WTC11 (cell line): ENCODE measurements at regions not wholly inside any gene's neighbourhood (a gene's known extent, or its start where the extent isn't known, plus 50 kb on each side); places are given as distances from the start of the nearest gene placed in this dataset.

ENCODE experiments used
- ATAC-seq: fragments of 200-7000 bp; cut with Tn5 transposase; 2 replicates; pipeline ENCODE4 v1.10.0; 2021; ENCODE audit warnings: mild to moderate bottlenecking, moderate library complexity
- CTCF ChIA-PET: fragments of 300-600 bp; sonication (Branson Sonifier 250); formaldehyde crosslinking; loops from one replicate; lab custom pipeline; 2021; ENCODE audit warnings: antibody characterized with exemption; lab: Charles Lee
- POLR2A ChIA-PET: fragments of 350-600 bp; sonication (Branson Sonifier 250); formaldehyde crosslinking; loops from one replicate; lab custom pipeline; 2021; ENCODE audit warnings: antibody characterized with exemption; lab: Charles Lee
- DNase-seq: peaks from one replicate; pipeline ENCODE4 v3.0.0; 2021; ENCODE audit warnings: low spot score
- H3K27ac Mint-ChIP-seq: 2 replicates; pipeline ENCODE4 v1.8.0; 2021; ENCODE audit warnings: mixed read lengths
- H3K27me3 Mint-ChIP-seq: 2 replicates; pipeline ENCODE4 v1.8.0; 2021; ENCODE audit warnings: low read depth, mild to moderate bottlenecking, moderate library complexity, mixed read lengths
- H3K36me3 Mint-ChIP-seq: 2 replicates; pipeline ENCODE4 v1.8.0; 2021; ENCODE audit warnings: mixed read lengths
- H3K4me1 Mint-ChIP-seq: 2 replicates; pipeline ENCODE4 v1.8.0; 2022; ENCODE audit warnings: mixed read lengths
- H3K4me3 Mint-ChIP-seq: 2 replicates; pipeline ENCODE4 v1.8.0; 2021; ENCODE audit warnings: mild to moderate bottlenecking, moderate library complexity, mixed read lengths
- H3K9me3 Mint-ChIP-seq: 2 replicates; pipeline ENCODE4 v1.8.0; 2021; ENCODE audit warnings: mixed read lengths
- AR ChIP-seq: fragments of 250-450 bp; sonication (Bioruptor Pico); IDR thresholded peaks from 2 replicates; pipeline ENCODE4 v1.9.0; 2021; ENCODE audit warnings: mild to moderate bottlenecking
- ATF1 ChIP-seq: sonication (generic); formaldehyde crosslinking; IDR thresholded peaks from 2 replicates; pipeline ENCODE4 v1.8.1; 2023; ENCODE audit warnings: mild to moderate bottlenecking, moderate library complexity, missing genetic modification reagents
- CTCF ChIP-seq: fragments of 200-600 bp; IDR thresholded peaks from 2 replicates; pipeline ENCODE4 v1.8.0; 2022; ENCODE audit warnings: antibody characterized with exemption
- ELF4 ChIP-seq: sonication (generic); formaldehyde crosslinking; IDR thresholded peaks from 2 replicates; pipeline ENCODE4 v1.8.1; 2022; ENCODE audit warnings: low read depth, mild to moderate bottlenecking, moderate library complexity, missing genetic modification reagents
- IRF1 ChIP-seq: sonication (generic); formaldehyde crosslinking; IDR thresholded peaks from 2 replicates; pipeline ENCODE4 v1.8.0; 2023; ENCODE audit warnings: missing genetic modification reagents
- MXD4 ChIP-seq: fragments of 250-450 bp; sonication (Bioruptor Pico); IDR thresholded peaks from 2 replicates; pipeline ENCODE4 v1.8.0; 2021; ENCODE audit warnings: mild to moderate bottlenecking, moderate library complexity, borderline replicate concordance
- MYBL2 ChIP-seq: sonication (generic); formaldehyde crosslinking; IDR thresholded peaks from 2 replicates; pipeline ENCODE4 v1.8.1; 2023; ENCODE audit warnings: mild to moderate bottlenecking, moderate library complexity, missing genetic modification reagents
- NFATC4 ChIP-seq: fragments of 250-450 bp; sonication (Bioruptor Pico); IDR thresholded peaks from 2 replicates; pipeline ENCODE4 v1.9.0; 2021; ENCODE audit warnings: mild to moderate bottlenecking
- NFE2L1 ChIP-seq: sonication (generic); formaldehyde crosslinking; IDR thresholded peaks from 2 replicates; pipeline ENCODE4 v1.8.1; 2023; ENCODE audit warnings: missing genetic modification reagents
- NFYB ChIP-seq: sonication (generic); formaldehyde crosslinking; conservative IDR thresholded peaks from 2 replicates; pipeline ENCODE4 v1.8.0; 2022; ENCODE audit warnings: low read depth, missing genetic modification reagents
- PREB ChIP-seq: sonication (generic); formaldehyde crosslinking; IDR thresholded peaks from 2 replicates; pipeline ENCODE4 v1.8.1; 2022; ENCODE audit warnings: mild to moderate bottlenecking, missing genetic modification reagents, moderate library complexity, borderline replicate concordance
- PRRX2 ChIP-seq: fragments of 250-450 bp; sonication (Bioruptor Pico); IDR thresholded peaks from 2 replicates; pipeline ENCODE4 v1.8.0; 2021; ENCODE audit warnings: mild to moderate bottlenecking
- SP1 ChIP-seq: sonication (generic); formaldehyde crosslinking; conservative IDR thresholded peaks from 2 replicates; pipeline ENCODE4 v1.8.1; 2022; ENCODE audit warnings: missing genetic modification reagents
- USF2 ChIP-seq: sonication (generic); formaldehyde crosslinking; IDR thresholded peaks from 2 replicates; pipeline ENCODE4 v1.8.1; 2023; ENCODE audit warnings: mild to moderate bottlenecking, missing genetic modification reagents, moderate library complexity
- ZNF121 ChIP-seq: sonication (generic); formaldehyde crosslinking; IDR thresholded peaks from 2 replicates; pipeline ENCODE4 v1.8.0; 2023; ENCODE audit warnings: missing genetic modification reagents
- ZNF219 ChIP-seq: sonication (generic); formaldehyde crosslinking; IDR thresholded peaks from 2 replicates; pipeline ENCODE4 v1.8.0; 2023; ENCODE audit warnings: missing genetic modification reagents, mild to moderate bottlenecking, borderline replicate concordance
- ZNF232 ChIP-seq: sonication (generic); formaldehyde crosslinking; IDR thresholded peaks from 2 replicates; pipeline ENCODE4 v1.8.0; 2022; ENCODE audit warnings: mild to moderate bottlenecking, missing genetic modification reagents
- ZNF263 ChIP-seq: sonication (generic); formaldehyde crosslinking; IDR thresholded peaks from 2 replicates; pipeline ENCODE4 v1.8.1; 2022; ENCODE audit warnings: low read depth, mild to moderate bottlenecking, moderate library complexity, missing genetic modification reagents
- ZNF396 ChIP-seq: fragments of 250-450 bp; sonication (Bioruptor Pico); IDR thresholded peaks from 2 replicates; pipeline ENCODE4 v1.8.0; 2021; ENCODE audit warnings: mild to moderate bottlenecking, moderate library complexity, borderline replicate concordance
- TF ChIP-seq, protein P1 (sequence below): sonication (generic); formaldehyde crosslinking; IDR thresholded peaks from 2 replicates; pipeline ENCODE4 v1.8.1; 2022; ENCODE audit warnings: missing genetic modification reagents, borderline replicate concordance
- TF ChIP-seq, protein P2 (sequence below): sonication (generic); formaldehyde crosslinking; conservative IDR thresholded peaks from 2 replicates; pipeline ENCODE4 v1.8.1; 2022; ENCODE audit warnings: mild to moderate bottlenecking, missing genetic modification reagents

DNA sequence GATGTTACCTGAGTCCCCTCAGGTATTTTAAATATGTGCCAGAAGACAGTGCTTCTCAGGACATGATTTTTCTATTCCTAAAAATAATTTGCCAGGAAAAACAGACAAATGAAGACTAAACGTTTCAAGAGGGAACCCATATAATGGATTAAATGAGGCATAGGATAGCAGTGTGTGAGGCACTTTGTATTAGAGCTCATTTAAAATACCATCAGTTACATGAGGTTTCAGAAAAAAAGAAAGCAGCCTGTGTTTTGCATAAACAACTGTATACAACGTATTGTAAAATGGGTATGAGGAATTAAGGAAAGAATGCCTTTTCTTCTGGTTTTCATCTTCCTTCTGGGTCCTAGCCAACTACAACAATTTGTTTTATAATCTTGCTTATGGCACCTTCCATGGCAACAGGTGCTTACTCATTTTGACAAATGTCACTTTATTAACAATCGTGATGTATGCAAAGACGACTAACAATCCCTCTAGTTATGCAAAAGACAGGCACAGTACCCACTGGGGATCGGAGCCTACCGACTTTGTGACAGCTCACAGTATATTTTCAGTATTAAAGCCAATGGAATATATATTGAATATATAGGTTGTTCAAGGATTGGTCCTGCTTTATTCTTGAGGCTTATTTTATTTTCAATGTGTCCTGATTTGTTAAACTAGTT is 231.6 kb upstream of the ZNF717 start (continued):
- TF ChIP-seq SP1 (no peak), NFE2L1 (CRISPR knock-in tag) (no peak), ZNF121 (no peak), NFYB (CRISPR knock-in tag) (no peak), NFATC4 (CRISPR knock-in tag) (no peak), ATF1 (CRISPR knock-in tag) (no peak), MYBL2 (CRISPR knock-in tag) (no peak)

DNA sequence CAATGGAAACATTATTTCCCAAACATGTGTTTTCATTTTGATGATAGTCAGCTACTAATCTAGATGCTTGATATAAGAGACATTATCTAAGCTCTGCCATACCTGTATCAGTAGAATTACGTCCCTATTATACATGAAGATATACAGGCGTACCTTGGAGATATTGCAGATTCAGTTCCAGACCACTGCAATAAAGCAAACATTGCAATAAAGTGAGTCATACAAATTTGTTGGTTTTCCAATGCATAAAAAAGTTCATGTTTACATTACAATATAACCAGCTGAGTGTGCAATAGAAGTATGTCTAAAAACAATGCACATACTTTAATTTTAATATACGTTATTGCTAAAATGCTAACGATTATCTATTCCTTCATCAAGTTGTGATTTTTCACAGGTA is 236.0 kb upstream of the ZNF717 start:
- ATAC-seq (no peak), DNase-seq (no peak)
- ChIA-PET CTCF (no interaction called here), POLR2A (no interaction called here)
- Mint-ChIP-seq H3K27ac (no peak overlapping the region), H3K4me1 (peaks cover 26% of the 10 kb centered on the region), H3K36me3 (peaks cover 5% of the 10 kb centered on the region), H3K9me3 (peaks cover 16% of the 10 kb centered on the region), H3K4me3 (no peak overlapping the region), H3K27me3 (no peaks in the 10 kb centered on the region)
- TF ChIP-seq, protein P1, sequence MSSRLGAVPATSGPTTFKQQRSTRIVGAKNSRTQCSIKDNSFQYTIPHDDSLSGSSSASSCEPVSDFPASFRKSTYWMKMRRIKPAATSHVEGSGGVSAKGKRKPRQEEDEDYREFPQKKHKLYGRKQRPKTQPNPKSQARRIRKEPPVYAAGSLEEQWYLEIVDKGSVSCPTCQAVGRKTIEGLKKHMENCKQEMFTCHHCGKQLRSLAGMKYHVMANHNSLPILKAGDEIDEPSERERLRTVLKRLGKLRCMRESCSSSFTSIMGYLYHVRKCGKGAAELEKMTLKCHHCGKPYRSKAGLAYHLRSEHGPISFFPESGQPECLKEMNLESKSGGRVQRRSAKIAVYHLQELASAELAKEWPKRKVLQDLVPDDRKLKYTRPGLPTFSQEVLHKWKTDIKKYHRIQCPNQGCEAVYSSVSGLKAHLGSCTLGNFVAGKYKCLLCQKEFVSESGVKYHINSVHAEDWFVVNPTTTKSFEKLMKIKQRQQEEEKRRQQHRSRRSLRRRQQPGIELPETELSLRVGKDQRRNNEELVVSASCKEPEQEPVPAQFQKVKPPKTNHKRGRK: no peak
- TF ChIP-seq MXD4 (no peak), ZNF219 (no peak), NFYB (CRISPR knock-in tag) (no peak), IRF1 (CRISPR knock-in tag) (no peak), ZNF396 (CRISPR knock-in tag) (no peak), ATF1 (CRISPR knock-in tag) (no peak), PREB (CRISPR knock-in tag) (no peak), USF2 (CRISPR knock-in tag) (no peak)
- TF ChIP-seq, protein P2, sequence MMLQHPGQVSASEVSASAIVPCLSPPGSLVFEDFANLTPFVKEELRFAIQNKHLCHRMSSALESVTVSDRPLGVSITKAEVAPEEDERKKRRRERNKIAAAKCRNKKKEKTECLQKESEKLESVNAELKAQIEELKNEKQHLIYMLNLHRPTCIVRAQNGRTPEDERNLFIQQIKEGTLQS (CRISPR knock-in tag): no peak
- TF ChIP-seq, all 79 proteins: peak for 0

GRCh38 chr3:76024640-76025039 is 239.3 kb upstream of the ZNF717 start:
- Mint-ChIP-seq H3K4me1 (peaks cover 26% of the 10 kb centered on the region), H3K27ac (no peak overlapping the region), H3K27me3 (no peaks in the 10 kb centered on the region), H3K4me3 (no peak overlapping the region), H3K36me3 (peaks cover 13% of the 10 kb centered on the region), H3K9me3 (peaks cover 6% of the 10 kb centered on the region)
- ChIA-PET POLR2A (no interaction called here), CTCF (interaction anchor here (0.7 to 2.9 kb wide), 4 partner anchors 20 to 301 kb away, joined by 3 to 25 read pairs (median 3); no protein-coding TSS in a partner anchor)
- TF ChIP-seq AR: no peak
- no peak for TF ChIP-seq ZNF232 (CRISPR knock-in tag)
- no peak for TF ChIP-seq PRRX2 (CRISPR knock-in tag)
- no peak for TF ChIP-seq ZNF263
- TF ChIP-seq ELF4 (CRISPR knock-in tag): no peak
- TF ChIP-seq CTCF: 0 out of 2 replicates have a peak, but pooled peaks have one; percentile 29
- peak; percentile 80 for ATAC-seq
- DNase-seq: no peak
